NCI-H146 treated with DMSO at 0.1 percent for 48 hours (cell line): ENCODE measurements at regions not wholly inside any gene's neighbourhood (a gene's known extent, or its start where the extent isn't known, plus 50 kb on each side); places are given as distances from the start of the nearest gene placed in this dataset.

Source experiments
- DNase-seq: peaks from one replicate; lab custom pipeline; 2025; ENCODE audit not compliant: unreplicated experiment; lab: John Stamatoyannopoulos, UW

- DNase-seq = no peak
Measured at GRCh38 chr14:101002738-101003137, 99.2 kb upstream of the RTL1 start.

- no peak for DNase-seq
Measured at GRCh38 chr14:101004176-101004575, 100.7 kb upstream of the RTL1 start.

GRCh38 chr14:101004954-101005353 is 101.4 kb upstream of the RTL1 start:
- DNase-seq = no peak

- no peak for DNase-seq
Measured at GRCh38 chr14:101005447-101005846, 101.9 kb upstream of the RTL1 start.

GRCh38 chr14:101006008-101006407 is 102.5 kb upstream of the RTL1 start:
- no peak for DNase-seq

- DNase-seq = no peak
Measured at GRCh38 chr14:101007004-101007614, 103.6 kb upstream of the RTL1 start.

GRCh38 chr14:101007765-101008164 is 104.2 kb upstream of the RTL1 start:
- no peak for DNase-seq

GRCh38 chr14:101008196-101008595 is 104.7 kb upstream of the RTL1 start:
- no peak for DNase-seq

GRCh38 chr14:101008631-101009336 is 105.3 kb upstream of the RTL1 start:
- DNase-seq = no peak

- no peak for DNase-seq
Measured at GRCh38 chr14:101009531-101009930, 106.0 kb upstream of the RTL1 start.

GRCh38 chr14:101010293-101010692 is 106.8 kb upstream of the RTL1 start:
- DNase-seq = no peak

GRCh38 chr14:101010835-101011234 is 107.3 kb upstream of the RTL1 start:
- DNase-seq = no peak

GRCh38 chr14:101017209-101017608 is 113.7 kb upstream of the RTL1 start:
- no peak for DNase-seq

- no peak for DNase-seq
Measured at GRCh38 chr14:101017806-101018560, 114.5 kb upstream of the RTL1 start.

- DNase-seq = no peak
Measured at GRCh38 chr14:101018561-101019290, 115.2 kb upstream of the RTL1 start.

- no peak for DNase-seq
Measured at GRCh38 chr14:101019541-101019940, 116.0 kb upstream of the RTL1 start.

- no peak for DNase-seq
Measured at GRCh38 chr14:101019990-101020710, 116.6 kb upstream of the RTL1 start.

GRCh38 chr14:101020834-101021370 is 117.4 kb upstream of the RTL1 start:
- DNase-seq = no peak

- DNase-seq = no peak
Measured at GRCh38 chr14:101022121-101022520, 118.6 kb upstream of the RTL1 start.

- DNase-seq = no peak
Measured at GRCh38 chr14:101022916-101023435, 119.5 kb upstream of the RTL1 start.
